ENCODE measurements at regions not wholly inside any gene's neighbourhood (a gene's known extent, or its start where the extent isn't known, plus 50 kb on each side); places are given as distances from the start of the nearest gene placed in this dataset.

- TF ChIP-seq CTCF (IDR thresholded peaks at IDR 0.05), result no peak
- TF ChIP-seq POLR2A (IDR thresholded peaks at IDR 0.05), result no peak
These were observed 55.9 kb upstream of the EPAS1 start for GRCh38 chr2:46241344-46241743.

All from adrenal gland (tissue), 5 donors.